K562 (cell line): ENCODE measurements at regions not wholly inside any gene's neighbourhood (a gene's known extent, or its start where the extent isn't known, plus 50 kb on each side); places are given as distances from the start of the nearest gene placed in this dataset.

ENCODE experiments used
- HMG20B ChIP-seq: fragments of 250-450 bp; sonication (Bioruptor Pico); IDR thresholded peaks from 2 replicates; pipeline ENCODE4 v1.5.0; 2021; ENCODE audit warnings: mild to moderate bottlenecking
- NR3C1 ChIP-seq: sonication (generic); formaldehyde crosslinking; IDR thresholded peaks from 2 replicates; pipeline ENCODE4 v1.8.1; 2022; ENCODE audit warnings: missing genetic modification reagents
- NR4A1 ChIP-seq, 2 experiments: fragments of 250-450 bp in 1 of 2; fragments of 450-650 bp in 1 of 2; sonication (Bioruptor Pico) in 1 of 2; IDR thresholded peaks; 2 replicates each; pipeline versions ENCODE4 v1.4.0 to v1.6.1; 2016 to 2020; ENCODE audit warnings: mild to moderate bottlenecking in 2 of 2, missing compliant biosample characterization in 1 of 2, missing genetic modification characterization in 1 of 2, moderate library complexity in 1 of 2
- POLR2AphosphoS5 ChIP-seq: IDR thresholded peaks from 2 replicates; pipeline ENCODE4 v1.6.1; 2011; ENCODE audit warnings: mild to moderate bottlenecking, low read depth, low read length, moderate library complexity; ENCODE audit not compliant: control insufficient read depth, insufficient read depth
- RFX5 ChIP-seq: IDR thresholded peaks from 2 replicates; pipeline ENCODE4 v1.6.1; 2011; ENCODE audit warnings: low read depth, mild to moderate bottlenecking, improper control_type of control experiment, low read length
- TAF1 ChIP-seq: IDR thresholded peaks from 2 replicates; pipeline ENCODE4 v1.6.1; 2011; ENCODE audit warnings: mild to moderate bottlenecking, low read length, moderate library complexity; ENCODE audit not compliant: insufficient read depth, control insufficient read depth, severe bottlenecking; ENCODE audit errors: extremely low read depth
- ZBTB7A ChIP-seq: IDR thresholded peaks from 2 replicates; pipeline ENCODE4 v1.6.1; 2011; ENCODE audit warnings: low read depth, mild to moderate bottlenecking, low read length, moderate library complexity, borderline replicate concordance; ENCODE audit not compliant: control insufficient read depth
- TF ChIP-seq, protein P1 (sequence below), 3 experiments: IDR thresholded peaks in 2 of 3; conservative IDR thresholded peaks in 1 of 3; 2 replicates each; pipeline ENCODE4 v1.5.1; 2011 to 2012; ENCODE audit warnings: low read length in 3 of 3, mild to moderate bottlenecking in 3 of 3, control low read depth in 2 of 3, improper control_type of control experiment in 1 of 3, inconsistent platforms in 1 of 3, low read depth in 1 of 3, mixed read lengths in 1 of 3, moderate library complexity in 1 of 3; ENCODE audit not compliant: insufficient read depth in 2 of 3
- TF ChIP-seq, protein P2 (sequence below): fragments of 450-650 bp; IDR thresholded peaks from 2 replicates; pipeline ENCODE4 v1.6.1; 2017; ENCODE audit warnings: mild to moderate bottlenecking, moderate library complexity

DNA sequence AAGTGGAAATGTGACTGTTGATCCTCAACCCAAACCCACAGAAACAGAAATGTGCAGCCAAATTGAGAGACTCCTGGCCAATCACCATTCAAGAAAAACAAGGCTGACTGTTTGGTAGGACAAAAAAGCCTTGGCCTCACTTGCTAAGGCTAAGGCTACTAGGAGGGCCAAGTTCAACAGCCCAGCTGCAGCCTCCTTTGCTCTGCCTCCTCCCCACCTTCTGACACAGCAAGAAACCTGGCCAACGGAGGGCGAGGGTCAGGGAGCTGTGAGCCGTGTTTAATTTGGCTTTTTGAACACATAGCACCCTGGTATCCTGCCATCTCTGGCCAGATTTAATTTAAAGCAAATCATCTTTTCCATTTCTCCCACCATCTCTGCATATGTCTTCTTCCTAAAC, 165.8 kb upstream of the RAB4A start:
- TF ChIP-seq, protein P1, sequence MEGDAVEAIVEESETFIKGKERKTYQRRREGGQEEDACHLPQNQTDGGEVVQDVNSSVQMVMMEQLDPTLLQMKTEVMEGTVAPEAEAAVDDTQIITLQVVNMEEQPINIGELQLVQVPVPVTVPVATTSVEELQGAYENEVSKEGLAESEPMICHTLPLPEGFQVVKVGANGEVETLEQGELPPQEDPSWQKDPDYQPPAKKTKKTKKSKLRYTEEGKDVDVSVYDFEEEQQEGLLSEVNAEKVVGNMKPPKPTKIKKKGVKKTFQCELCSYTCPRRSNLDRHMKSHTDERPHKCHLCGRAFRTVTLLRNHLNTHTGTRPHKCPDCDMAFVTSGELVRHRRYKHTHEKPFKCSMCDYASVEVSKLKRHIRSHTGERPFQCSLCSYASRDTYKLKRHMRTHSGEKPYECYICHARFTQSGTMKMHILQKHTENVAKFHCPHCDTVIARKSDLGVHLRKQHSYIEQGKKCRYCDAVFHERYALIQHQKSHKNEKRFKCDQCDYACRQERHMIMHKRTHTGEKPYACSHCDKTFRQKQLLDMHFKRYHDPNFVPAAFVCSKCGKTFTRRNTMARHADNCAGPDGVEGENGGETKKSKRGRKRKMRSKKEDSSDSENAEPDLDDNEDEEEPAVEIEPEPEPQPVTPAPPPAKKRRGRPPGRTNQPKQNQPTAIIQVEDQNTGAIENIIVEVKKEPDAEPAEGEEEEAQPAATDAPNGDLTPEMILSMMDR (IDR thresholded peaks at IDR 0.05 in 2 of 3, conservative IDR thresholded peaks at IDR 0.05 in 1 of 3; ENCODE audit: insufficient read depth in 2 of 3, low read depth in 1 of 3, low read length in 3 of 3): no peak
- TF ChIP-seq RFX5 (no peak), HMG20B (CRISPR knock-in tag) (no peak), POLR2AphosphoS5 (no peak), TAF1 (no peak), NR4A1 (CRISPR knock-in tag; IDR thresholded peaks at IDR 0.05) (no peak), NR4A1 (tag; IDR thresholded peaks at IDR 0.05) (no peak), NR3C1 (no peak), ZBTB7A (no peak)
- TF ChIP-seq, protein P2, sequence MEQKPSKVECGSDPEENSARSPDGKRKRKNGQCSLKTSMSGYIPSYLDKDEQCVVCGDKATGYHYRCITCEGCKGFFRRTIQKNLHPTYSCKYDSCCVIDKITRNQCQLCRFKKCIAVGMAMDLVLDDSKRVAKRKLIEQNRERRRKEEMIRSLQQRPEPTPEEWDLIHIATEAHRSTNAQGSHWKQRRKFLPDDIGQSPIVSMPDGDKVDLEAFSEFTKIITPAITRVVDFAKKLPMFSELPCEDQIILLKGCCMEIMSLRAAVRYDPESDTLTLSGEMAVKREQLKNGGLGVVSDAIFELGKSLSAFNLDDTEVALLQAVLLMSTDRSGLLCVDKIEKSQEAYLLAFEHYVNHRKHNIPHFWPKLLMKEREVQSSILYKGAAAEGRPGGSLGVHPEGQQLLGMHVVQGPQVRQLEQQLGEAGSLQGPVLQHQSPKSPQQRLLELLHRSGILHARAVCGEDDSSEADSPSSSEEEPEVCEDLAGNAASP: no peak
